ENCODE measurements at regions not wholly inside any gene's neighbourhood (a gene's known extent, or its start where the extent isn't known, plus 50 kb on each side); places are given as distances from the start of the nearest gene placed in this dataset.

DNA sequence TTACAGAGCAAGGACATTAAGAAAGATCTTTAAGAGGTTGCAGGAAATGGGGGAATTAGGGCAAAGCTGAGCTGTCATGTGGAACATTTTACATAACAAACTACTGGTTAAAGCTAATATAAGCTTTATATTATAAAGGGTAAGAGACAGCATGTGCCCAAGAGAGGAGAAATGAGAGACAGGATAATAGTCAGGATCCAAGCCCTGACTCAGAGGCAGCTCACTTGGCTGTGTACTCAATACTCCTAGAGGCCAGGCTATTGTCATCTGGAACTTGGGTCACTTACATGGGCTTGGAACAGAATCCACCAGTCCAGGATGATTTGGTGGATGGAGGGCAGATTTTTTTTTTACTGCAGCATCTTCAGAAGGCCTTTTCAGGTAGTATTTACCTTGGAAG, 418.6 kb upstream of the ZMIZ1 start:
- TF ChIP-seq, protein P1, sequence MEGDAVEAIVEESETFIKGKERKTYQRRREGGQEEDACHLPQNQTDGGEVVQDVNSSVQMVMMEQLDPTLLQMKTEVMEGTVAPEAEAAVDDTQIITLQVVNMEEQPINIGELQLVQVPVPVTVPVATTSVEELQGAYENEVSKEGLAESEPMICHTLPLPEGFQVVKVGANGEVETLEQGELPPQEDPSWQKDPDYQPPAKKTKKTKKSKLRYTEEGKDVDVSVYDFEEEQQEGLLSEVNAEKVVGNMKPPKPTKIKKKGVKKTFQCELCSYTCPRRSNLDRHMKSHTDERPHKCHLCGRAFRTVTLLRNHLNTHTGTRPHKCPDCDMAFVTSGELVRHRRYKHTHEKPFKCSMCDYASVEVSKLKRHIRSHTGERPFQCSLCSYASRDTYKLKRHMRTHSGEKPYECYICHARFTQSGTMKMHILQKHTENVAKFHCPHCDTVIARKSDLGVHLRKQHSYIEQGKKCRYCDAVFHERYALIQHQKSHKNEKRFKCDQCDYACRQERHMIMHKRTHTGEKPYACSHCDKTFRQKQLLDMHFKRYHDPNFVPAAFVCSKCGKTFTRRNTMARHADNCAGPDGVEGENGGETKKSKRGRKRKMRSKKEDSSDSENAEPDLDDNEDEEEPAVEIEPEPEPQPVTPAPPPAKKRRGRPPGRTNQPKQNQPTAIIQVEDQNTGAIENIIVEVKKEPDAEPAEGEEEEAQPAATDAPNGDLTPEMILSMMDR (conservative IDR thresholded peaks at IDR 0.05; ENCODE audit: low read length), result no peak
- TF ChIP-seq EZH2phosphoT487 (IDR thresholded peaks at IDR 0.05; ENCODE audit: borderline replicate concordance, low read depth, low read length), result no peak

Data from OCI-LY7 (cell line).